ENCODE measurements at regions not wholly inside any gene's neighbourhood (a gene's known extent, or its start where the extent isn't known, plus 50 kb on each side); places are given as distances from the start of the nearest gene placed in this dataset.

- no peak for TF ChIP-seq ZNF274 (IDR thresholded peaks at IDR 0.05; ENCODE audit: low read depth, low read length)
- no peak overlapping the region for H3K4me3 ChIP-seq (ENCODE audit: low read length)
Measured at GRCh38 chr7:17502213-17503060, 204.0 kb downstream of the AHR start.

GRCh38 chr7:17506095-17506494 is 207.6 kb downstream of the AHR start:
- no peak overlapping the region for H3K4me3 ChIP-seq (ENCODE audit: low read length)
- TF ChIP-seq ZNF274 (IDR thresholded peaks at IDR 0.05; ENCODE audit: low read depth, low read length) = no peak

GRCh38 chr7:17506596-17506995 is 208.1 kb downstream of the AHR start:
- no peak for TF ChIP-seq ZNF274 (IDR thresholded peaks at IDR 0.05; ENCODE audit: low read depth, low read length)

GRCh38 chr7:17507717-17508116 is 209.3 kb downstream of the AHR start:
- TF ChIP-seq ZNF274 (IDR thresholded peaks at IDR 0.05; ENCODE audit: low read depth, low read length) = no peak
- H3K4me3 ChIP-seq (ENCODE audit: low read length) = no peak overlapping the region

More at GRCh38 chr7:17506596-17506995, 208.1 kb downstream of the AHR start:
- H3K4me3 ChIP-seq (ENCODE audit: low read length) = no peak overlapping the region

GRCh38 chr7:17512181-17512675 is 213.8 kb downstream of the AHR start:
- H3K4me3 ChIP-seq (ENCODE audit: low read length) = no peak overlapping the region
- TF ChIP-seq ZNF274 (IDR thresholded peaks at IDR 0.05; ENCODE audit: low read depth, low read length) = no peak

GRCh38 chr7:17516771-17517170 is 218.3 kb downstream of the AHR start:
- no peak for TF ChIP-seq ZNF274 (IDR thresholded peaks at IDR 0.05; ENCODE audit: low read depth, low read length)
- no peak overlapping the region for H3K4me3 ChIP-seq (ENCODE audit: low read length)

GRCh38 chr7:17520941-17521340 is 222.5 kb downstream of the AHR start:
- TF ChIP-seq ZNF274 (IDR thresholded peaks at IDR 0.05; ENCODE audit: low read depth, low read length) = no peak
- no peak overlapping the region for H3K4me3 ChIP-seq (ENCODE audit: low read length)

GRCh38 chr7:17521437-17521836 is 223.0 kb downstream of the AHR start:
- no peak overlapping the region for H3K4me3 ChIP-seq (ENCODE audit: low read length)
- TF ChIP-seq ZNF274 (IDR thresholded peaks at IDR 0.05; ENCODE audit: low read depth, low read length) = no peak

GRCh38 chr7:17523813-17524739 is 225.6 kb downstream of the AHR start:
- TF ChIP-seq ZNF274 (IDR thresholded peaks at IDR 0.05; ENCODE audit: low read depth, low read length) = no peak
- H3K4me3 ChIP-seq (ENCODE audit: low read length) = no peak overlapping the region

- no peak for TF ChIP-seq ZNF274 (IDR thresholded peaks at IDR 0.05; ENCODE audit: low read depth, low read length)
- H3K4me3 ChIP-seq (ENCODE audit: low read length) = no peak overlapping the region
Measured at GRCh38 chr7:17524746-17525145, 226.3 kb downstream of the AHR start.

GRCh38 chr7:17526621-17527020 is 228.2 kb downstream of the AHR start:
- TF ChIP-seq ZNF274 (IDR thresholded peaks at IDR 0.05; ENCODE audit: low read depth, low read length) = no peak
- no peak overlapping the region for H3K4me3 ChIP-seq (ENCODE audit: low read length)

GRCh38 chr7:17528636-17529035 is 230.2 kb downstream of the AHR start:
- no peak overlapping the region for H3K4me3 ChIP-seq (ENCODE audit: low read length)
- no peak for TF ChIP-seq ZNF274 (IDR thresholded peaks at IDR 0.05; ENCODE audit: low read depth, low read length)

- no peak for TF ChIP-seq ZNF274 (IDR thresholded peaks at IDR 0.05; ENCODE audit: low read depth, low read length)
- H3K4me3 ChIP-seq (ENCODE audit: low read length) = no peak overlapping the region
Measured at GRCh38 chr7:17530244-17530643, 231.8 kb downstream of the AHR start.

GRCh38 chr7:17530741-17531421 is 232.4 kb downstream of the AHR start:
- TF ChIP-seq ZNF274 (IDR thresholded peaks at IDR 0.05; ENCODE audit: low read depth, low read length) = no peak
- no peak overlapping the region for H3K4me3 ChIP-seq (ENCODE audit: low read length)

All from GM08714 (cell line).